NCI-H187 treated with DMSO at 0.1 percent for 48 hours (cell line): ENCODE measurements at regions not wholly inside any gene's neighbourhood (a gene's known extent, or its start where the extent isn't known, plus 50 kb on each side); places are given as distances from the start of the nearest gene placed in this dataset.

ENCODE experiments used
- DNase-seq: peaks from one replicate; lab custom pipeline; 2025; lab: John Stamatoyannopoulos, UW

DNA sequence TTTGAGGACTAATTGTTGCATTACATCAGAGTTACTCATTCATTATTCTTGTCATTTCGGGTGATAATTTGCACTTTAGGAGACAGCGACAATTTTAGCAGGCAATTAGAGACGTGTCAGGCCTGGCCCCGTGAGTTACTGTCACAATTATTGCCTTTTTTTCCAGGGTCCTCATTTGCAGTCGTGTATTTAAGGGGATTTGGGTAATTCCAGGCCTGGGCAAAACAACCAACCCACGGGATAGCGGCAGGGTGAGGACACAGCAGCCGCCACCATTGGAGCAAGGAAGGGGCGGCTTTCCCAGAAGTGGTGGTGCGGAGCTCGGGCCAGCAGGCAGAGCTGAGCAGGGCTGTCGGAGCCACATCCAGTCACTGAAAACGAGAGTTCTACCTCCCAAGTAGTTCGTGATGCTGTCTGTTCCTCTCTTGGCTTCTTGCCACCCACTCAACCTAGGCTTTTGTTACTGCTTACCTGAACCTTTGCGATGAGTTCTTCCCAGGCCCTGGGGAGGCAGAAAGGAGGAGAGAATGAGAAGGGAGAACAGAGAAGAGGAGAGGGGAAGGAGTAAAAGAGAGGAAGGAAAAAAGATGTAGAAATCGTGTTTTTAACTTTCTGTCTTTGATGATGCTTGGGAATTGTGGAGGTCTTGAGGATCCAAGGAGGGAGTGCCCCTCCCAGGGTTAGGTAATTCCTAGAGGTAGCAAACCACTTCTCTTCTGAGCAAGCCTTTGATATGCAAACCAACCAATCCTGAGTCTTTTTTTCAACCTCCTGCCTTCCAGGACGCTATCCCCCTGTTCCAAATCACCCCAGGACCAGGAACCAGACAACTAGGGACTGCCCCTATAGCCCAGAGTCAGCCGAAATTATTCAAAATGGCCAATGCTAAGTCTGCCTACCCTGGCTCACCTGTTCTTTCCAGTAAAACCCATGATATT is 236.1 kb downstream of the MIAT start:
- DNase-seq: no peak

DNA sequence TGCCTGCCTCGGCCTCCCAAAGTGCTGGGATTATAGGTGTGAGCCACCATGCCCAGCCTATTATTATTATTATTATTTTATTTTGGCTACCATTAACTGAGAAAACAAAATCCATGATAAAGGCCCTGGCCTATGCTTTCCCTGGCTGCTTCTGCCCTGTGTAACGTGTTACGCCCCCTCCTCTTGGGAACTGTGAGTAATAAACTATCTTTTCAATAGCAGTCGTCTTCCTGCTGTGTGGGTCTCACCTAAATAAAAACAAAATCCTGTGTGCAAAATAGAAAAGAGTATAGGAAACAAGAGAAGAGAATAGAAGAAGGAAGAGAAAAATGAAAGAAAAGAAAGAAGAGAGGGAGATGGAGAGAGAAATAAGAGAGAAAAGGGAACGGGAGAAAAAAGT is 237.0 kb downstream of the MIAT start:
- DNase-seq: no peak

DNA sequence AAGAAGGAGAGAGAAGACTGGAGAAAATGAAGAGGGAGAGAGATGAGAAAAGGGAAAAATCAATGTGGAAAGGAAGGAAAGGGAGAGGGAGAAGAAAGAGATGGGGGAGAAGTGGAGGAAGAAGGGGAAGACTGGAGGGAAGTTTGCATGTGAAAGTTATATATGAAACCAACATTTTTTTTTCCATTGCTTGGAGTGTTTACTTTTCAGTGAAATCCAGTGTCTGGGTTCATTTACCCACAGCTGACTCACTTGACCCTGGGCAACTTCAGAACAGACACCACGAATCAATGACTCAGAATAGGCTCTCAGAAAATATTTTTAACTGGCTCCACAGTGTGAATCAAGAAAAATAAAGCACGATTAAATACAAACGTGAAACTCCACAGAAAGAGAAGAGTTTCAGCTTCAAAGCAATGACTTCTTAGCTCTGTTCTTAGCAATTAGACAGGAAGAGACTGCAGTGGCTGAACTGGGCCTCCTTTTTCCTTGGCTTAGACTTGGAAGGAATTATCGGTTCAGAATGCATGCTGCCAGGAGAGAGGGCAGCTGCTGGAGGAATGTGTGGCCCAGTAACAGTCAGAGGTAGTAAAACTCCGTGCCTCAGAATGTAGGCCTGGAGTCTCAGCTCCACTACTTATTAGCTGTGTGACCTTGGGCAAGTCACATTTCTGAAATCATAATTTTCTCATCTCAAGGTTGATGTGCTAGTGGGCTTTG is 237.5 kb downstream of the MIAT start:
- no peak for DNase-seq

DNA sequence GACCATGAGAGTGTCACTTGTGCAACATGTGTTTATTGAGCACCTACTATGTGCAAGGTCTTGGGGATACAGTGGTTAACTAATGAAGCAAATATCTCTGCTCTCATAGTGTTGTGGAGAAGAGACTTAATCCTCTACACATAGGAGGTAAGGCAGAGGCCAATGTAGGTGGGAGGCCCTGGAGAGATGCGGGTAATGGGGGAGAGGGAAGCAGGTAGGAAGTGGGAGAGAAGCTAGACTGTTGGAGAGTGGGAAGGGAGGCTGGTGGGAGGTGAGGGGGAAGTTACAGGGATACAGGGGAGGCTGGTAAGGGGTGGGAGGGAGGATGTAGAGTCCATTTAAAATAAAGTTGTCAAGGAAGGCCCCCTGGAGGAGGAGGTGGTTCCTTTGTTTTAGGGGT is 240.0 kb downstream of the MIAT start:
- no peak for DNase-seq

DNA sequence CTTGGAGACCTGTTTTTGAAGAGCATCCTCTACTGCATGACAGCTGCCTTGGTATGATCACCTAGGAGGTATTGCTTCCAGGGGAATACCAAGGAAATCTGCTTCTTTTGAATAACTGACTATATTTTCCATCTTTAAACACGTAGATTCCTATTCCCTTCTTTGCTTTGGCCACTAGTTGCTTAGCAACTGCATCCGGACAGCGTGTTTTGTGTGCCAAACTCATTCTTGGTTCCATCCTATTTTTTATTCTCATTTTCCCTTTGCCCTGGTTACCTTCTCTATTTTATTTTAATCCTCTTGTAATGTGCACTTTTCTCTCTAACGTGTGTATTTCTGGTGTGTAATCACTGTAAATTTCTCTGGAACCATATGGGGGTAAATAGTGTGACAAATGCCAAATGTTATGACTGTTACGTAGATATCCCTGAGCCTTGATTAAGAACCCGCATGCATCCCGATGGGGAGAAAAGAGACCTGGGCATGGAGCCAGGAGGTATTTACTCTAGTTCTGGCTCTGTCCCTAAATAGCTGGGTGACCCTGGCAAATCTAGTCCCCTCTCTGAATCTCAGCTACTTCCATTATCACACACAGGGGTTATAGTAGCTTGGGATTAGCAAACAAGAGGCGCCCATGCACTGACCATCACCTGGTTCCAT is 241.7 kb downstream of the MIAT start:
- DNase-seq: no peak

DNA sequence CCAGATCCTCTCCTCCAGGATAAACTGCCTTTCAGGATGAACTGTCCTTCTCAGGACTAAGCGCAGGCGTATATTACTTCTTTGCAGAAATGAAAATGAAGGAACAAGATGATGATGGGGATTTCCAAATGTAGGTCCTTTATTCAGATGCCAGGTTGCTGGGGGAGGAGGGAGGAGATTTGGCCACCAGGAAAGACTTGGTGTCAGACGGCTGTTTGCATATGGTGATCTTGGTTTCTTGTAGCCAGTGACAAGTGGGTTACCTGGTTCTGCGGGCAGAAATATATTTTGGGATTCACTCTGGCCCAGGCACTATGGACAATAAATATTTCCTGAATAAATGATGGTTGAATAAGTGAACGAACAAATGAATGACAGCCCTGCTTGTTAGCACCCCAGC is 243.4 kb downstream of the MIAT start:
- DNase-seq: no peak

DNA sequence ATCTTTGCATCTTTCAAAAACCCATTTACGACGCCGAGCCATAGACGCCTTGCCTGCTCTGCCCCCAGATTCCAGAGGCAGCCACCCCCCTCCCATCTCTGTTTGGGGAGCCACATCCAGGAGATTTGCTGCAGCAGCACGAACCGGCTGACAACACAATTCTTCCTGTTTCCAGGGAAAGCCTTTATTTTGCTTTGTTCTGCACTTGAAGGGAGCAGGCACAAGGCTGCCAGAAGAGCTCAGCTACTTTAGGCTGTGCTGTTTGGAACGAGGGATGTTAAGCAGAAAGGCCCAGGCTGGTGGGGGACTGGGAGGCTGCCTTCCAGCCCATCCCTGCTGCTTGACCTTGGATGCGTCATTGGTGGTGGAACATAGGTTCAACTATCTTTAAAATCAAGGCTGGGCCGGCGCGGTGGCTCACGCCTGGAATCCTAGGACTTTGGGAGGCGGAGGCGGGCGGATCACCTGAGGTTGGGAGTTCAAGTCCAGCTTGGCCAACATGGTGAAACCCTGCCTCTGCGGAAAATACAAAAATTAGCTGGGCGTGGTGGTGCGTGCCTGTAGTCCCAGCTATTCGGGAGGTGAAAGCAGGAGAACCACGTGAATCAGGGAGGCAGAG is 243.9 kb downstream of the MIAT start:
- no peak for DNase-seq

DNA sequence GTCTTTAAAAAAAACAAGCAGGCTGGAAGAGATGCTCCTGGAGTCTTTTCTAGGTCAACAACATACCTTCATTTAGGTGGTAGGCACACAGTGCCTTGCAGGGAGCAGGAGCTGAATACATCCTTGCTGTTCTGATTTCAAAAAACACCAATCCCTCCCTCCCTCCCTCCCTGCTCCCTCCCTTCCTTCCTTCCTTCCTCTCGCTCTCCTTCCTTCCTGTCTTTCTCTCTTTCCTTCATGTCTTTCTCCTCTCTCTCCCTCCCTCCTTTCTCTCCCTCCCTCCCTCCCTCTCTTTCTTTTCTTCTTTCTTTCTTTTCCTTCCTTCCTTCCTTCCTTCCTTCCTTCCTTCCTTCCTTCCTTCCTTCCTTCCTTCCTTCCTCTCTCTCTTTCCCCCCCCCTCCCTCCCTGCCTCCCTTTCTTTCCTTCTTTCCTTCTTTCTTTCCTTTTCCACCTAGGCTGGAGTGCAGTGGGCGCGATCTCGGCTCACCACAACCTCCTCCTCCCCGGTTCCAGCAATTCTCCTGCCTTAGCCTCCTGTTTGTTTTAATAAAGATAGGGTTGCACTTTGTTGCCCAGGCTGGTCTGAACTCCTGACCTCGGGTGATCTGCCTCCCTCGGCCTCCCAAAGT is 245.1 kb downstream of the MIAT start:
- no peak for DNase-seq

DNA sequence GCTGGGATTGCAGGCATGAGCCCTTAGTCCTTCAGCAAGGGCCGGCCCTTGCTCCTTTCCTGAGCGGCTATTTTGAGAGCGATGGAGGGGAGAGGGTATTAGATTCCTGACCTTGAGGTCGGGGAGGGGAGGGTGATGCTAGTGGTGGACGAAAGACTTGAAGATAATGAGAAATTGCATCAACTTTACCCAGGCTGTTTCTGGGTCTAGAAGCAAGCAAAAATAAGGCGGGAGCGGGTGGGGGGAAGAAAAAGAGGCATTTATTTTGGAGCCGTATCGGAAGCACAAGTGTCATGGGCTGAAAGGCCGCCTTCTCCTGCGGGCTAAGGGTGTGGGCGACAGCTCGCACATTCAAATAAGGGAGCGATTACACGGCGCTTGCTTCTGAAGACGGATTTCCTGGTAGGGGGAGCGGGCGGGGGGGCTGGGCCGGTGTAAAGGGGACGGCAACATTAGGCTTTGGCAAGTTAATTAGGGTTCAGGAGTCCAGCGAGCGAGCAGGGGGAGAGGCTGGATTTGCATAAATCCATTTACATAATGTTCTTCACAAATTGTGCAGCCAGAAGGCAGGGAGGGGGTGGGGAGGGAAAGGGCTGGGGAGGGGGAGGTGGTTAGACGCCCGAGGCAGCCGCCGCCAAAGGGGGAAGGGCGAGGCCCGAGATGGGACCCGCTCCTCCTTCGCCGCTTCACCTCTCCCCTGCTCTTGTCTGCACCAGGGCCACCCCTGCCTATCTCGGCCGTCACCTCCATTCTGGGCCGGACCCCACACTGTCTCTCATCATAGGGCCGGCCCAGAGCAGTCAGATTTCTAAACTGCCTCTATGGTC is 245.9 kb downstream of the MIAT start:
- DNase-seq: no peak

DNA sequence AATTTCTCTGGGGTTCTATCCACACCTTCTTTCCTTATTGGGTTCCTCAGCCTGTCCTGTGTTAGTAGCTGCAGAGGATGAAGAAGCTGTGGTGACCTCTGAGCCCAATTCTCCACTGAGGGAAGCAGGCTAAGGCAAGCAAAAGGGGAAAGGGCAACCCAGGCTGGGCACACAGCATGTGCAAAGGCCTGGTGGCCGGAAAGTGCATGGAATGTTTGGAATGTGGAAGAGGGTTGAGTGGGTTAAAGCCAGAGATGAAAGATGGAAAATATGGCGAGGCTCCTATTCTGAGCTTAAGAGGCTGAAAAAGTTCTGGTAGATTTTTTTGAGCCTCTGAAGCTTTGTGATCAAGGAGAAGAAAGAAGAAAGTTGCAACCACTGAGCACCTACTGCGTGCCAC is 247.1 kb downstream of the MIAT start:
- DNase-seq: no peak

DNA sequence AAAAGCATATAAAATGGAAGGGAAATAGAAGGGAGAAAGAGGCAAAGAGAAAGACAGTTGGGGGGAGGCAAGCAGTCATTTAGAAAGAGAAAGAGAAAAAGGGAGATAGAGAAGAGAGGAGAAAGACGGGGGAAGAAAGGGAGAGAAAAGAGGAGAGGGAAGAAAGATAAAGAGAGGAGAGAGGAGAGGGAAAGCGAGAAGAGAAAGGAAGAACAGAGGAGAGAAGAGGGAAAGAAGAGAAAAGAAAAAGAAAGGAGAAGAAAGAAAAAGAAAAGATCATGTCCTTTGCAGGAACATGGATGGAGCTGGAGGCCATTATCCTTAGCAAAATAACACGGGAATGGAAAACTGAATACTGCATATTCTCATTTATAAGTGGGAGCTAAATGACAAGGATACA is 247.7 kb downstream of the MIAT start:
- DNase-seq: no peak

DNA sequence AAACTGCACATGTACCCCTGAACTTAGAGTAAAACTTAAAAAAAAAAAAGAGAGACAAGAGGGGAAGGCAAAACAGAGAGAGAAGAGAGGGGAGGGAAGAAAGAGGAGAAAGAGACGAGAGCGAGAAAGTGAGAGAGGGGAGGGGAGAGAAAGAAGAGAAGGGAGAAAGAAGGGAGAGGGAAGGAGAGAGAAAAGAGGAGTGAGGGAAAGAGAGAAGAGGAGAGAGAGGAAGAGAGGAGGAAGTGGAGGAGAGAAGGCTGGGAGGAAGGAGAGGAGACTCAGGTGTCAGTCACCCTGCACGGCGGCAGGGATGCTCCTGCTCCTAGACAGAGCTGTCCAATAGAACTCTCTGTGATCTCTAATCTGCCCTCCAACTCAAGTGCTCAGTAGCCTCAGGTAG is 248.3 kb downstream of the MIAT start:
- no peak for DNase-seq

DNA sequence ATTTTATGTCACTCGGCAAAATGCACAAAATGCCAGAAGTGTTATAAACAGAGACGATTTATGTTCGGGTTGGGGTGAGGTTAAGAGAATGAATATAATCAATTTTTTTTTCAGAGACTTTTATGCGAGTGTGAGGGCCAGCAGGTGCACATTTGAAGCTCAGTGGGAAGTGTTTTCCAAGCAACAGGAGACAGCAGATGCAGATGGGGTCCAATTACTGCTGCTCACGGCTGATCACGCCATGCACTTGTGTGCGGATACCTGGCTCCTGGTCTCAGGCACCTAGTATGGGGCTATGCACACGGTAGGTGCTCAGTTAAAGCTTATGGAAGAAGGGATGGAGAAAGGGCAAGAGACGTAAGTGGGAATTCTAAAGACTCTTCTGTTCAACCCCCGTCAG is 249.1 kb downstream of the MIAT start:
- no peak for DNase-seq

DNA sequence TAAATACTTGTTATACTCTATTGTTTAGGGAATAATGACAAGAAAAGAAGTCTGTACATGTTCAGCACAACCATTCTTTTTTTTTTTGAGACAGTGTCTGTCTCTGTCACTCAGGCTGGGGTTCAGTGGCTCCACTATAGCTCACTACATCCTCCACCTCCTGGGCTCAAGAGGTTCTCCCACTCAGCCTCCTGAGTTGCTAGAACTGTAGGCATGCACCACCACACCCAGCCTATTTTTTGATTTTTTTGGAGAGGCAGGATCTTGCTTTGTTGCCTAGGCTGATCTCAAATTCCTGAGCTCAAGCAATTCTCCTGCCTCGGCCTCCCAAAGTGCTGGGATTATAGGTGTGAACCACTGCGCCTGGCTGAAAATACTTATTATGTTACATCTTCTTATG is 250.0 kb downstream of the MIAT start:
- DNase-seq: no peak

DNA sequence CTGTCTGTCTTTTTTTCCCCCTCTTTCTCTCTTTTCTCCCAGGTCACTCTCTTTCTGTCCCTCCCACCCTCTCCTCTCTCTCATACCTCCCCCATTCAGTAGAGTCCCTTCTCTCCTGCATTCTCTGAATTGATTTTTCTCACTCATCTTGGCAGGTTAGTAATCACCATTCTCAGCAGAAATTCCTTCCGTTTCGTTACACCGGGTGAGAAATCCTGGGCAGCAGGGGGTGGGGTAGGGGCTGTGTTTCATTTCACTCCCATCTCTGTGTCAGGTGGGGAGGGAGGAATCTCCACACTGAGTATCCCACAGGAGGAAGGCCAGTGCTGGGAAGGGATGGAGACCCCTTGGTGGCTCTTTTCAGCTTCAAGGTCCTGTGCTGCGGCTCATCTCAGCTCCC is 253.5 kb downstream of the MIAT start:
- no peak for DNase-seq

DNA sequence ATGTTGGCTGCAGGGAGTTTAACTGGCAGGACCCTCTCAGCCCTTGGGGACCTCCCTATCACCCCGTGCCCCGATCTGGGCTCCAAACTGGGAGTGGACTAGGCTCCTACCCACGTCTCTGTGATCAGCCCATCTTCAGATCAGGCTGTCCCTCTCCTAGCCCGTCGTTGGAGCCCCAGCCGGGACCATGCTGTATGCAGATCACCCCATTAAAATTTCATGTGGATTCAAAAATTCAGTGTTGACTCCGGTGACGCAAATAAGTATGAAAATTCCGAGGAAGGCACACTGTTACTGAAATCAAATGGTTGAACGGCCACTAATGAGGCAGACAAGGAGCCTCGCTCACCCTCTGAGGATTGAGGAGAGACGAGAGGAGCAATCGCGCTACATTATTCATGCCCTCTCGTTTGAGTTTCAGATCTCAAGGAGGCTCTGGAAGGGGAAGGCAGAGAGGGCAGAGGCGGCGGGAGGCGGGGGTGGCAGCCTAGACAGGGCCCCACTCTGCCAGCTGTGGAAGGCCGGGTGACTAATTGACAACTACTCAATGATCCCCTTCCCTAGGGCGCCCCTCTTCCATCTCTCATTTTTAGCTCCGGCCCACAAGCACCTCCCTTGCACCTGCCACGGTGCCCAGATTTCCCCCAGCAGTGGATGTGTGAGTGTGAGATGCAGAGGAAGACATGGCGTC is 255.4 kb downstream of the MIAT start:
- no peak for DNase-seq

DNA sequence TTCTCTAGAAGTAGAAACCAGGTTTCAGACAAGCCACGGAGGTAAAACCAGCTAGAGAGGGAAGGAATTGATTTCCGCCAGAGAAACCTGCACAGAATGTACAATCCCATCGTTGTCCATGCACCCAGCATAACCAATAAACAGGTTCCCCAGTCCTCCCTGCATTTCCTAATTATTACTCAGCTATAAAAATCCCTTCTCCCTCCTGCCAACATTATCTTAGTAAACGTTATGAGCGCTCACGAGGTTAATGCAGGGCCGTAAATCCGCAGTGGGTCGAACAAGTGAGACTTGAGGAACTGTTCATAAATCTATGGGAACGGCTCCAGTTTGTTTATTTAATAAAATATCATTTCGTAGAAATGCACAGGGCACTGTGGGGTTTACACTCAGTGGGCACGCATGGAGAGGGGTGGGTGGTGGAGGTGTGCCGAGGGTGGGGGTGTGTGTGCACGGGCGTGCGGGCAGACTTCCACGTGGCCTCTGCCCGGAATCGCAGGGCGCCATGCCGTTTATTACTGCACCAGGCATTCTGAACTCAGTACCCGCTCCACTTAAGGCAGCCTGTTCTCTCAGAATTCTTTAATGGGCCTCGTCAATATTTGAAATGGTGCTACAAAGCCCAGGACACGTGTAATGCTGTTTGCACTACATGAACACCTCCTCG is 257.3 kb downstream of the MIAT start:
- no peak for DNase-seq

DNA sequence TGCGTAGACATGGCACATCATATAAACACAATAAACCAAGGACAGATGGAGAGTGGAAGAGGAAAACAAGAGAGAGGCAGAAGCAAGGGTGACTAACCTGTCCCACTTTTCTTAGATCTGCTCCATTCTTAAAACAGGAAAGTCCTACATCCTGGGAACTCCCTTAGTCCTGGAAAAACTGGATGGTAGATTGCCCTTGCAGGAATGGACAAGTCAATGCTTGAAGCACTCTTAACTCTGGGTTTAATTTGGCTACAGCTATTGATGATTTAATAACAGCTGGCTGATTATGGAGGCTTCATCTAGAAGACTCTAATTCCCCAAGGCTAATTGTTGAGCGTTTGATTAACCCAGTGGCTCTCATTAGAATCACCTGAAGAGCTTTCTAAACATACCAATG is 258.8 kb downstream of the MIAT start:
- no peak for DNase-seq

DNA sequence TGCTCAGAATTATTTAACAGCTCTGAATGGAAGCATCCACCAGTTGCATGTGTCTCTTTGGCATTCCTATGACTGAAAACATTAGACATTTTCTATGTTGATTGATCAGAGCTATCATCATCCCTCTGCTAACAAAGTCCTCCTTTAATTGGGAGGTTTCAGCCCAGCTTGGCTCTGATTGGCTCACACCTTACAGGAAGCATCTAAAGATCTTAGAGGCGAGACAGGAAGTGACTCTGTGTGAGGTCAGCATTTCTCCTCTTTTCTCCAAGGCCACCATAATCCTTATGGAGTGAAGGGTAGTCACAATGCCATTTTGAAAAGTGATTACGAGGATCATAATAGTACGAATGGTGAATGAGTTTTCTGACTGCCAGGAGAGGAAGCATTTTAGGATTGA is 260.8 kb downstream of the MIAT start:
- no peak for DNase-seq

DNA sequence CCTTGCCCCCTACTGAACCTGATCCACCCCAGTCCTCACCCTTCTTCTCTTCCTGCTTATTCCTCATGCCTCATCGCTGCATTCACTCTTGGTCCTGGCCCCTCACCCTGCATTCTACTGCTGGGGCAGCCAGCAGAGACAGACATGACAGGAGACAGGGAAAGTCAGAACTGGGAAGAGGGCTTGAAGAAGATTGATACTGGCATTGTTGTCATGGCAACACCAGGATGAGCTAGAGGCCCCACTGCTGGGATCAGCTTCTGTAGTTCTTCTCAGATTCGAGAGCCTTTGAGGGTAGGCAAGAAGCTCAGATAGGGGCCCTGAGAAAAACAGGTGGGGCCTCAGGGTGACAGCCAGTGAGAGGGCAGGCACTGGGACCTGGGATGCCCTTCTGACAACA is 264.3 kb downstream of the MIAT start:
- no peak for DNase-seq
